NCI-H1930 (cell line): ENCODE measurements at regions not wholly inside any gene's neighbourhood (a gene's known extent, or its start where the extent isn't known, plus 50 kb on each side); places are given as distances from the start of the nearest gene placed in this dataset.
A peak's percentile ranks its signal among the peaks of the same experiment; 100 is the strongest.

Experiments used
- DNase-seq, 2 experiments: peaks; one replicate each; lab custom pipeline; 2025; lab: John Stamatoyannopoulos, UW

DNA sequence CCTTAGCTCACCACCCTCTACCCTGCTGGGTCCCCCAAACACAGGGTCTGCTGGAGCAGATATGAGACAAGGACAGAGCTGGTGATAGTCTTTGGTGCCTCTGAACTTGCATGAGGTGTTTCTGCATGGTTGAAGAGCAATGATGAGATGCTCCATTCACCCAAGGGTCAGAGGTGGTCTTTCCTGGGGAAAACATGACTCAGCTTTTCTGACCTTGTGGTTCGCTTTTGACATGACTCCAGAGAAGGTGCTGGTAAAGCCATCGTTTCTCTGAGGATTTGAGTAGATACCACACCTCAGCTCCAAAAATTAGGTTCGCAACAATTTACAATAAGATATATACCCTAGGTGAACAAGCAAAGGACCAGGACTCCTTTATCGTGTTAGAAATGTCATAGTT lies 304.8 kb downstream of the DHX35 start:
- no peak for DNase-seq

DNA sequence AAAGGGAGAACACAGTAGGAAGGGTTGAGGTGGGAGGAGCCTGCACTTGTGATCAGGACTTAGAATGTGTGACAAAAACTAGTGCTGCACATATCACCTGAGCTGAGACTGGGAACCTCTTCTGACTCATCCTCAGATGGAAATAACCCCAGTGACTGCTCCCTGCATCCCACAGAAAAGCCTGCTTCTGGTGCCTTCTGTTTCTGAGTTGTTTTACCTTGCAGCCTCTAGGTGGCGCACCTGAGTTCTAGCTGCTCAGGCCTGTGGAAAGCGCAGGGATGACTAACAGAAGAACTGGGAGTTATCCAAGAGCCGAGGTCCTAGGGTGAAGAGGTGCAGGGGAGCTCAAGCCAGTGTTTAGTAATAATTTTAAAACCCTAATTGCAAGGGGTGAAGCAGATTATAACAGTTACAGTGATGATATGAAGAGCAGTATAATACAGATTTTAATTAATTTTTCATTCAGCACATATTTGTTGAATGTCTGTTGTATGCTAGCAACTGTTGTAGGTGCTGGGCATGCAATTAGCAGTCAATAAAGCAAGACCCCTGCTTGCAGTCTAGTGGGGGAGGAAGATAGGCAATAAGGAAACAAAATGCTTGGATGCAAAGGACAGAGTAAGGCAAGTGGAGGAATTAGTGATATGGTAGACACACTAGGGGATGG lies 302.5 kb downstream of the DHX35 start:
- peak; percentile 27 to 46 for DNase-seq

DNA sequence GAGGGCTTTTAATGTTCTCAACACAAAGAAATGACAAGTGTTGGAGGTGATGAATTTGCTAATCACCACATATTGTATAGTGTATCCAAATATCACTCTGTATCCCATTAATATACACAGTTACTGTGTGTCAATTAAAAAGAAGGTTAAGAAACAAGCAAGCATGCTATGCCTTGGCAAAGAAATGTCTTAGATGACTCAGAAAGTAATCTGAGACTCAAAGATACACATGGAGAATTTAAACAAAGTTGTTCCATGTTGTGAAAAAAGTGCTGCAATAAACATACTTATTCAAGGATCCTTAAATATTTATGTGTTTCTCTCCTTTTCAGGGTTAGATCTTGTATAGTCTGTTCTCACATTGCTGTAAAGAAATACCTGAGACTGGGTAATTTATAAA lies 300.9 kb downstream of the DHX35 start:
- no peak for DNase-seq

DNA sequence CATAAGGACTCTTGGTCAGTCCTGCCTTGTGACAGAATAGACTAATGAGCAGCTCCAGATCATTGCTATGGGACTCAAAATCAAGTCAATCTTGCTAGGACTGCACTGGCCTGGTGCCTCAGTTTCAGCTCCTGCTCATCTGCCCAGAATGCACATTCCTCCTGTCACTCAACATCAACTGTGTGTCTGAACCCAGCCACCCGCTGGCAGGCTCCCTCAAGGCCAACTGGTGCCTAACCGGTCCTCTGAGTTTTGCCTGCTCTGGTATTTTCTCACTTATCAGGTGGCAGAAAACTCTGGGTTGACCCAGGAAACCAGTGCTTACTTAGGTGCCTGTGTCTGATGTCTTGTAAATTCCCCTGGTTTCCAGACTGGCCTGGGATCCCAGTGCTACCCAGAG lies 297.7 kb downstream of the DHX35 start:
- DNase-seq = no peak

DNA sequence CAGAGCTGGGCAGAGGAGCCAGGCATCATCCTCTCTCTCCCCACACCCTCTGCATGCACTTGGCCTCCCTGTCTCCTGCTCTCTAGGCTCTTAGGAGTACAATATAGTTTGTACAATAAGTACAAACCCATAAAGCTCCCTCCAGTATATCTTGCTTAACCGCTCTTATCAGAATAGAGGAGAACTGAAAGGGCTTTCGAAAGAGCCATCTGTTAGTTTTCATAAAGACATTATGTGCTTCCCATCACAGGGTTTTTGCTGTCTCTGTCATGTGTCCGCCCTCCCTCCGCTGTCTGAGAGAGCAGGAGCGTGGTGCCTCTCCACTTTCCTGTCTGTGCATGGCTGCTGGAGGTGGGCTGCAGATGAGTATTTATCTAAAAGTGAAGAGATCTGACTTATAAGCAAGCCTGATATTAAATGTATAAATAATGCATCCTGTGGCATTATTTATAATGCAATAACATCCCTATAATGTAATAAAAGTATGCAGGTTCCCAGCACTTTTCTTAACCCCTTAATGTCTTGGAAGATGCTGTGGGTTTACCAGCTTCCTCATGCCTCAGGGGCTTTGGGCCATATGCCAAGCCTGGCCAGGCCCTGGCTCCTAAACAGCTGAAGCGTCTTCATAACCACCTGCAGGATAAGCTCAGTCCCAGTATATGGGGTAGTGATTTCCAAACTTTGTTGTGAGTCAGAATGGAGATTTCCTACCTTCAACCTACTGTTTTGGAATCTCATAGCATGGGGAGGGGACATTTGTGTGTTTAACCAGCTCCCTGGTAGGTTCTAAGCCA lies 297.1 kb downstream of the DHX35 start:
- DNase-seq = no peak

DNA sequence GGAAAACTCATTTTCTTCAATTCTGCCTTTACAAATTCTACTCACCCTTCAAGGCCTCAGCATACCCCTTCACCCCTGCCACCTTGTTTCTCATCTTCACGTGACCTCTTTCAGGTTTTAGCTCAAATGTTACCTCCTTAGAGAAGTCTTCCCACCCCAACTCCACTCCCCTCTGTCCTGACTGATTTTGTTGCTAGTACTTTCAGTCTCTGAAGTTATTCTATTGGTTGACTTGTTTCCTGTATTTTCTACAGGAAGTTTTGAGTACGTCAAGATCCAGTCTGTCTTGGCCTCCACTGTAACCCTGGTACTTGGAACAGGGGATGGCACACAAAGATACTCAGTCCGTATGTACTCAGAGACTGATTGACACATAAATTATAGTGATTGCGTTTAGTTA lies 296.1 kb downstream of the DHX35 start:
- DNase-seq = no peak

DNA sequence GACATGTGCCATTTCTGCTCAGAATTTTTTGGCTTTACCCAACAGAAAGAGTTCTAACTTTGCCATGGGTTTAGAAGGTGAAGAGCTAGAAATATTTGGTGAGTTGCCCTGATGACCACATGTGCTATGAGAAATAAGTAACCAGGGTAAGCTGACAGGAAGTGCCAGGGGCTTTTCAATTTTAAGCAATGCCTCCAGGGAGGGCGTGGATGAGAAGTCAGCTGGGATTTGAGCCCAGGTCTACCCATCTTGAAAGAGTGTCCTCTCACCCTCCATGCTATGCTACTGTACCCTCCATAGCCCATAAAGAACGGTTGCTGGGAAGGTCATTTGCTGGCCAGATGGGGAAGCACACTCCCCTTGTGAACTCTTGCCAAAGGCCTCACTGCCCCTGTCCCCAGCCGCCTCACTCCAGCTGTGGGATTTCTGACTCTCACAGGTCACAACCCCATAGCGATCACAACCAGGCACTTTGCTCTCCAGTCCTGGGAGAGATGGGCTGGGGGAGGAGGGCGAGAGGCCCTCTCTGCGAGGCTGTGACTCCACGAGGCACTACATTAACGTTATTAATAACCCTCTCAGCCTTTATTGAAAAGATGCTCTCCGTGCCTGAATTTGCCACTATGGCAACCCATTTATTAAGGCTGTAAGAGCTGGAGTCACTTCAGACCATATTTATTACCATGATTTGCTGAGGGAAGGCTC lies 291.1 kb downstream of the DHX35 start:
- no peak for DNase-seq

DNA sequence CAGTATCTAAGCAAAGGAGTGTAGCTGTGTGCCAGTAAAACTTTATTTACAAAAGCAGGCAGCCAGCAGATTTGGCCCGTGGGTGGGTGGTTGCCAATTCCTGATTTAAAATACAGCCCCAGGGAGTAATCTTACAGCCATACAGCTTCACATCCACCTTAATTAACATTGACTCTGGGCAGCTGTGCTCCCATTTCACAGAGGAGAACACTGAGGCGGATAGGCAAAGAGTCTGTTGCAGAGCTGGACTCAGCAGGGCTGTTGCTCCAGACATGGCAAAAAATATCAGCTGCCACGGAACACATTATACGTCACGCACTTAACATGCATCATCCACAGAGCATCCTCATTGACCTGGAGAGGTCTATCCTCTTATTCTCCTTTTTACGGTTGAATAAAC lies 289.9 kb downstream of the DHX35 start:
- DNase-seq = no peak

DNA sequence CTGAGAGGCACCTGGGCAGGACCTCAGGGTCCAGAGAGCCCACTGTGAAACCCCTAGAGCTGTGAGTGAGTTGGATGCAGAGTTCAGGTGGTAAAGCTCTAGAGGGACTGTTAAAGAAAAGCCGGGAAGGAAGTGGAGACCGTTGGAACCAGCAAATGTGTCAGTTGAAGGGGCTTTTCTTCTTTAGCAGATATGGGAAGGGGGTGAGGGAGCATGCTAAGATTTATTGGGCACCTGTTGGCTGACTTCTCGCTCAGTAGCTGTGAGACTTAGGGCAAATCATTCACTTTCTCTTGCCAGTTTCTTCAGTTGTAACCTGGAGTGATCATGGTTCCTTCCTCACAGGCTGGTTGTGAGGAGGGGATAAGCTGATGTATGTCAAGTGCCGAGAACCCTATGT lies 287.7 kb downstream of the DHX35 start:
- no peak for DNase-seq

DNA sequence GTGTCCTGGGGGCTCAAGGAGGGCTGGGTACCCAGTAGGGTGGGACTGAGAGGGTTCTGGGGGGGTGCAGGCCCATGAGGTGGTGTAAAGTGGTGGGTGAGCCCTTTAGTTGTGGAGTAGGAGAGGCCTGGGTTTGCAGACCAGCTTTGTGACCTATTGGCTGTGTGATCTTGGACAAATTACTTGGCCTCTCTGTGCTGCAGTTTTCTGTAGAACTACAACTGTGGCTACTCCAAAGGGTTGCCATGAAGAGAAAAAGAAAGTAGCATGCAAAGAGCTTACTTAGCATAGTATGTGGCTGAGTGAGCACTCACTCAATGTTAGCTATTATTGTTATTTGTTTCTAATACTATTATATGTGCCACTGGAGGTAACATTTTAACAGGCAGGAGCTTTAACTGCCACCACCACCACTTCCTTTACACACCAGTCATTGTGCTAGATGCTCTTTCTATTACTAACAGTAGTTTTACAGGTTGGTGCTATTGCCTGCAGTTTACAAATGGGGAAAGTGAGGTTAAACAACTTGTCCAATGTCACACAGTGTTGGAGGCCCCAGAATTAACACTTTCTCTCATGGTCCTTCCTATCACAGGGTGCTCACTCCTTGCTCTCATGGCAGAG lies 286.8 kb downstream of the DHX35 start:
- DNase-seq = no peak

DNA sequence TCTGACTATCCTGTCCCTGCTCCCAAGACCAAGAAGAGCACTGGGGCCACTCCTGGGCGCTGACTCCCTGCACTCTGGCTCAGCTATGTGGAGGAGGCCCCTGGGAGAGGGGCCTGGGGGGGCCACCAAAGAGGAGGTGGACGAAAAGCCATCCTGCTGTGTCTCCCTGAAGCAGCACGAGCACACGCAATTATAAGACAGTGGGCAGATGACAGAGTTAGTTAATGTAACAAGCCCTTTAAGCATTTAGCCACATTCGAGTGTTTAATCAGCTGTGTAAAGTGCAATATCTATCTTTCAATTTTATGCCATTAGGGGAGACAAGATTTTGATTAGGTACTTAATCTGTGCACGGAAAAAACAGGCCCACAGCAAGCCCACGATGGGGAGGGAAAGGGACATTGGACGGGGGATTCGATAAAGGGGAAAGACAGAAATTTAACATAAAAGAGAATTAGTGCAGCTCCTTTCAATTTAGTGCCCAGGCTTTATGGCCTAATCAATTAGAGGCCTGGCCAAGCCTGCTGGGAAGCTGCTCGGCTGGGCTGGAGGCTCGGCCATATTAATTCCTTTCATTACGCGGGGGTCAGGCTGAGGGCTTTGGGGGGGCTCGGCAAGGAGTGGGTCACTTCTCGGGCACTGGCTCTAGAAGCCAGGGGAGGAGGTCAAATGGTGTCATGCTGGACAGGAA lies 286.2 kb downstream of the DHX35 start:
- no peak for DNase-seq

DNA sequence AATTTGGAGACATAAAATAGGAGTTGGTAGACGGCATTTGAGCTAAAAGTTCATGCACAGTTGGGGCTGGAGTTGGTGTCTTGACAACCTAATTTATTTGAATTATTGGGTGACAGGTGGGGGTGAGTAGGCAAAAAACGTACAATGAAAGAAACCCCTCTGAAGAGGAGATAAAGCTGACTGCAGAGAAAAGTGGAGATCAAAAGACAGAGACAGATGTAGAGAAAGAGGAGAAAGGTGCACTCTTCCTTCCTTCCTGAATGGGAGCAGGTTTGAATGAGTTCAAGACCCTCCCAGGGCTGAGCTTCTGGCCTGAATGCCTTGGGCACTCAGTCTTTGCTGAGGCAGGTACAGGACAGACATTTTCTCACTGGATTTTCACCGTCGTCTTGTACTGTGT lies 284.3 kb downstream of the DHX35 start:
- DNase-seq = no peak

DNA sequence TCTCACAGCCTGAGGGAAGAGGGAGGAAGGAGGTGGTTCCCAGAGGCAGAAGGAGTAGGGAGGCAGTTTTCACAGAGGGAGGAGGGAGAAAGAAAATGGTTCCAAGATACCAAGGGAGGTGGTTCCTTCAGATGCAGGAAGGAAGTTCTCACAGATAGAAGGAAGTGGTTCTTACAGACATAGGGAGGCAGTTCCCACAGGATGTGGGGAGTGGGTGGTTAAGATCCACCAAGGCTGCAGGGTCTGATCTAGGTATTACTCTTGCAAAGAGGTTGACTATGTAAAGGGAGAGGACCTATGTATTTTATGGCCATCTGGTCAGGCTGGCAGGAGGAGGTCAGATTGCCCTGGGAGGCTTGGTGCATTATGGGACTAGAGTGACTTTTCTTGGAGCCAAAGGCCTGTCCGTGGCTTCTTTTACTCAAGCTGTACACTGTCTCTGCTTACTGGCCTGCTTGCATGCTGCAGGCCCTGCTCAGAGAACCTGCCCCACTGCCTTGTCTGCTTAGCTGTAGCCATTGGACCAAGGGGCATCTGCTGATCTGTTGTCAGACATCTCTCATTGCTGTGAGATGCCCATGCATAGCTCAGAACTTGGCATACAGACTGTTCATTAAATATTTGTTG lies 283.7 kb downstream of the DHX35 start:
- DNase-seq = no peak

DNA sequence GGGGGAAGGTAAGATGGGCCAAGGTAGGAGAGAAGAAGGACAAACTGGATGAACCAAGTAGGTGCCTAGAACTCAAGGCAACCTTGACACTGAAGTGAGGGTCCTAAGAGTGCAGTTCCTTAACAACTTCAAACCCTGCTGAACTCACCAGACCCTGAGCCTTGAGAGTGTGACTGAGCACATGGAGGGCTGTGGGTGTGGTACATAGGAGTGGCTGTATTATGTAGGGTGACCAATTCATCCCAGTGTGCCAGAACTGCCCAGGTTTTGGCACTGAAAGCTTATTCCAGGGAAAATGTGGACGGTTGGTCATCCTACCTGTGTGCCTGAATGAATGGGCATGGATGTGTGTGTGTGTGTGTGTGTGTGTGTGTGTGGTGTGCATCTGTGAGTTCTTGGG lies 281.8 kb downstream of the DHX35 start:
- no peak for DNase-seq

DNA sequence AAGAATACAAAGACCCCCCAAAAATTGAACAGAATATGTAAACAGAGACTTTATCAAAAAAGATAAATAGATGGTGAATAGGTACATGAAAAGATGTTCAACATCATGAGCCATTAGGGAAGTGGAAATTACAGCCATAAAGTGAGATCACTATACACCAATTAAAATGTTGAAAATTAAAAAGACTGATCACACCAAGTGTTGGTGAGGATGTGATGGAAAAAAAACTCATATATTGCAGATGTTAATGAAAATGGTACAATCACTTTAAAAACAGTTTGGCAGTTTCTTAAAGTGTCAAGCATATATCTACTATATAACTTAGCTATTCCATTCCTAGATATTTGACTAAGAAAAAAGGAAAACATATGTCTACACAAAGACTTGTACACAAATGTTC lies 280.5 kb downstream of the DHX35 start:
- no peak for DNase-seq

DNA sequence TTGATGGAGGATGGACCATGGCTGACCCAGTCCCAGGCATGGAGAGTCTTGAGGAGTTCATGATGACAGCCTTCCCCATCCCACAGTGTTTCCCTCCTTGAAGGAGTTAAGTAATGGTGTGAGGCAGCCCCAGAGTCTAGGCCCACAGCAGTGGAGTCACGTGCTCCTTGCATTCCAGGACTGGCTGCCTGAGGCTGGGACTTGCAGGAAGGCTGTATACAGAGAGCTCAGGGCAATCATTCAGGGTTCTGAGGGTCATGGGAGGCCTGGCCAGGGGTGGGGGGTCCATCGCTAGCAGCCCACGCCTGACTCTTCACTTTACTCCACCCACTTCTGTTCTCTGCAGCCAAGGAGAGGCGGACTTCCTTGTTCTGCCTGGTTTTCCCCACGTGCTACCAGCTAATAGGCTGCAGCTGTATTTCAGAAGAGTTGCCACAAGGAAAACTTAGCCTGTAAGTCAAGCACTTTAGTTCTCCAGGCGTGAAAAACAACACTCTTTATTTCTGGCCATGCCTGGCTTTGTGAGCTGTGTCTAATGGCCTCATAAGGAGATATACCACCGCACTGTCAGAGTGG lies 272.5 kb downstream of the DHX35 start:
- no peak for DNase-seq

DNA sequence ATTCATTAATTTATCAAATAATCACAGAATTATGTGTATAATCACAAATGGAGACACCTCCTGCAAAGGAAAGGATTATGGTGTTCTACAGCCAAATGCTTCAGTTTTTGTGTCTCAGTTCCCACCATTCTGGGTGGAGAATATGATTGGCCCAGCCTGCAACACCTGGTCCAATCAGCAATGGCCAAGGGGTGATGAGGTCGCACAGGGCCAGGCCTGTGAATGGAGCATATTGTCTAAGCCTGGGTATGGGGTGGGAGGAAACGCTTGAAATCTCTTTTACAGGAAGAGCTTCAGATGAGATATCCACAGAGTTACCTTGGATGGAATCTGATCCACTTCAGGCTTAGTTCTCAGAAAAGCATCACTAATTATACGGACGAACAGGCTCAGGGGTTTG lies 271.6 kb downstream of the DHX35 start:
- no peak for DNase-seq

DNA sequence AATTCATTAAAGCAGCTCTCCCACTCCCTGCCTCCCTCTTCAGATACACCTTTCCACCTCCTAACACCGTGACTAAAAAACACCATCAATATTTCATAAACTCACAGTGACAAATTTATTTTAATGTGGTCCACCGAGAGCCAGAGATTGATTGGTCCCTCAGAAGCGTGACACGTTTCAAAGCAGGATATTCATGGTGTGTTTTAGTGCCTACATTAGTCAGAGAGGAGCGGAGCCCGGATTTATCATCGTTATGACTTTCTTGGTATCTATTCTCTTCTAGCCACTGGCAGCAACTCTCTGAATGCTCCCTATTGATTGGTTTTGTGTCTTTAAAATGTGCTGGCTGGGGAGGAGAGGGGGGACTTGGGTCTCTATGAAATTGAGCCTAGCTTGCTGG lies 265.3 kb downstream of the DHX35 start:
- DNase-seq = no peak

DNA sequence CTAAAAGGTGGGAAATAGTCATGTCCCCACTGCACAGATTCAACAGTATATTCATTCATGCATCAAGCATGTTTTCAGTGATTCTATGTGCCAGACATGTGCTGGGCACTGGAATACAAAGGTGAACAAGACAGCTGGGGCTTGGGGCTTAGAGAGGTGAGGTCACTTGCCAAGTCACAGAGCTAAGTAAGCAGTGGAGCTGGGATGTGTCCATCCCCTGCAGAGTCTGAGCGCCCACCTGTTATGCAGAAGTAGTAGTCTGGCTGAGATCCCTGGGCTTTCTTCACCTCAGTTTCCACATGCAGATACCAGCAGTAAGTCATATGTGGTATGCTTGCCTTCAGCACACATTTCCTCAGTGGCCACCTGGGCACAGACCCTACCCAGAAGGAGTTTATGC lies 263.8 kb downstream of the DHX35 start:
- no peak for DNase-seq

DNA sequence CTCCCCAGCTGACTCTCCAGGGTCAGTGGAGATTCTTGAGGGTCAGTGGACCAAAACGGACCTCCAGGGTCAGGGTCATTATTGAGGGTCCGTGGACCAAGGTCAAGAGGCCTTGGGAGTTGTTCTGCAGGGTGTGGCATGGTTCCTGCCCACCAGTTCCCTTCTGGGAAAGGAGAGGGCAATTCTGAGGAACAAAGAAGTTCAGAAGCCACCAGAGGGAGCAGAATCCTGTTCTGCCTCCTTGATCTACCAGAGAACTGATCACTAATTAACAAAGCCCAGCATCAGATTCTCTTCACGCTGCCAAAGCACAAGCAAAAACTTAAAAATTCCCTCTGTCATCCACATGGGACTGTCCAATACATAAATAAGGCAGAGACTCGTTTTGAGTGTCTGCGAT lies 263.4 kb downstream of the DHX35 start:
- no peak for DNase-seq

DNA sequence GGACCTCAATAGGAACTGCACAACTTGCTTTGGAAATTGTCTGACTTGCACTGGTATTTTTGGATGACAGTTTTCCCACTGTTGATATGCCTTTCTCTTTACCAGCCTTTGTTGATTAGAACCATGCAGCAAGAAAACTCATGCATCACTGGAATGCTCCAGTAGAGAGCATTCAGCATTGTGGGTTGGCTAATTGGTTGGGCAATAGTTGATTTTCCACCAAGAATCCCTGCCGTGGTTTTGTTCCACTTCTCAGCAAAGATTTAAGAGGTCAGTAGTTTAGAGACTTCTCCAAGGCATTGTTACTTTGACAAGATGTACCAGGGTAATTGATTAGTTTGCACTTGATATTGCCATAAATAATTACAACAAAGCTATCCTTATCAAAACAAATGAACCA lies 260.0 kb downstream of the DHX35 start:
- no peak for DNase-seq
